HG03108 (cell line): ENCODE measurements at regions not wholly inside any gene's neighbourhood (a gene's known extent, or its start where the extent isn't known, plus 50 kb on each side); places are given as distances from the start of the nearest gene placed in this dataset.

ENCODE experiments used
- ATAC-seq: cut with Tn5 transposase; IDR thresholded peaks from one replicate; pipeline ENCODE4 v1.9.1; 2021; ENCODE audit warnings: moderate library complexity; ENCODE audit not compliant: unreplicated experiment

- ATAC-seq: no peak
Observed at GRCh38 chr21:32216293-32216692, 62.6 kb downstream of the MIS18A start.

GRCh38 chr21:32215306-32215685 is 63.6 kb downstream of the MIS18A start:
- ATAC-seq: no peak

GRCh38 chr21:32214654-32215305 is 64.1 kb downstream of the MIS18A start:
- ATAC-seq: no peak

- ATAC-seq: no peak
Observed at GRCh38 chr21:32212116-32212515, 66.7 kb downstream of the MIS18A start.

GRCh38 chr21:32211306-32211705 is 67.5 kb downstream of the MIS18A start:
- ATAC-seq: no peak

GRCh38 chr21:32209580-32209979 is 69.3 kb downstream of the MIS18A start:
- ATAC-seq: no peak

GRCh38 chr21:32207406-32207716 is 71.5 kb downstream of the MIS18A start:
- no peak for ATAC-seq

- ATAC-seq: no peak
Observed at GRCh38 chr21:32206631-32207405, 72.0 kb downstream of the MIS18A start.

- no peak for ATAC-seq
Observed at GRCh38 chr21:32203877-32204480, 74.9 kb downstream of the MIS18A start.

GRCh38 chr21:32200029-32200428 is 78.8 kb downstream of the MIS18A start:
- ATAC-seq: no peak

GRCh38 chr21:32198384-32198783 is 80.5 kb downstream of the MIS18A start:
- no peak for ATAC-seq

GRCh38 chr21:32197896-32198295 is 81.0 kb downstream of the MIS18A start:
- ATAC-seq: no peak

GRCh38 chr21:32196001-32196400 is 82.8 kb downstream of the MIS18A start:
- ATAC-seq: no peak

- ATAC-seq: no peak
Observed at GRCh38 chr21:32193098-32193465, 85.8 kb downstream of the MIS18A start.

- ATAC-seq: no peak
Observed at GRCh38 chr21:32192291-32193097, 86.4 kb downstream of the MIS18A start.

GRCh38 chr21:32190493-32191144 is 88.2 kb downstream of the MIS18A start:
- ATAC-seq: no peak

GRCh38 chr21:32189688-32190483 is 89.0 kb downstream of the MIS18A start:
- ATAC-seq: no peak

GRCh38 chr21:32186804-32187203 is 92.0 kb downstream of the MIS18A start:
- ATAC-seq: no peak

GRCh38 chr21:32185726-32186125 is 93.1 kb downstream of the MIS18A start:
- no peak for ATAC-seq

GRCh38 chr21:32185103-32185502 is 93.7 kb downstream of the MIS18A start:
- ATAC-seq: no peak
